Psoas muscle (tissue), 7 donors: ENCODE measurements at regions not wholly inside any gene's neighbourhood (a gene's known extent, or its start where the extent isn't known, plus 50 kb on each side); places are given as distances from the start of the nearest gene placed in this dataset.
"Not testable (repeated sequence)": the region's sequence is repeated elsewhere in the genome, so short reads cannot be mapped to it uniquely, and the experiment has no call there.

Experiments
- ATAC-seq, 4 donors: fragments of 200-7000 bp; cut with Tn5 transposase; one replicate each; pipeline ENCODE4 v1.9.1; 2020; ENCODE audit warnings: moderate library complexity in 3 of 4, mild to moderate bottlenecking in 2 of 4
- DNase-seq, 2 donors: peaks; one replicate each; pipeline ENCODE4 v3.0.0-alpha.2; 2020
- H3K27ac ChIP-seq: fragments of 200-600 bp; one replicate; pipeline ENCODE4 v1.8.0; 2022
- H3K27me3 ChIP-seq, 3 donors: fragments of 200-600 bp in 1 of 3; one replicate each; pipeline versions ENCODE4 v1.6.1 to v1.8.0; 2013 to 2022; ENCODE audit warnings: low read length in 2 of 3, mild to moderate bottlenecking in 2 of 3, moderate library complexity in 1 of 3; ENCODE audit not compliant: insufficient read depth in 3 of 3
- H3K36me3 ChIP-seq, 2 donors: fragments of 200-600 bp in 1 of 2; one replicate each; pipeline versions ENCODE4 v1.6.1 to v1.8.0; 2013 to 2022; ENCODE audit warnings: low read depth in 1 of 2, mild to moderate bottlenecking in 1 of 2, moderate library complexity in 1 of 2; ENCODE audit not compliant: insufficient read depth in 1 of 2
- H3K4me1 ChIP-seq: fragments of 200-600 bp; one replicate; pipeline ENCODE4 v1.8.0; 2022
- H3K4me3 ChIP-seq: fragments of 200-600 bp; one replicate; pipeline ENCODE4 v1.8.0; 2022; ENCODE audit warnings: mild to moderate bottlenecking
- H3K9me3 ChIP-seq: fragments of 200-600 bp; one replicate; pipeline ENCODE4 v1.8.0; 2022
- CTCF ChIP-seq: fragments of 200-600 bp; IDR thresholded peaks from one replicate; pipeline ENCODE4 v1.8.0; 2022; ENCODE audit warnings: antibody characterized with exemption
- WGBS, 3 donors: extraction: QIAGEN DNeasy Blood & Tissue Kit; methylation state at CpG; one replicate each; pipeline versions ENCODE4 v1.1.6 to v1.1.7; 2013; 5-methylcytosine and 5-hydroxymethylcytosine counted together
- intact Hi-C, 2 donors: fragments of 100-400 bp; cut with DNase I; formaldehyde crosslinking; loops; one replicate each; pipeline versions ENCODE4 v1.11.0 to v1.14.2; 2022
- donor health status: healthy with polysubstance abuse.
- donor health status: DM: no; HTN: no; CAD: no; lungs with moderate emphysema.
- donor health status: Bipolar disorder and iron deficiency.
- donor health status: healthy.
- donor health status: DM: yes; HTN: yes; CAD: no.
- donor health status: DM: no; HTN: no; CAD: no.
- donor health status: DM: yes; HTN: yes; CAD: no.

DNA sequence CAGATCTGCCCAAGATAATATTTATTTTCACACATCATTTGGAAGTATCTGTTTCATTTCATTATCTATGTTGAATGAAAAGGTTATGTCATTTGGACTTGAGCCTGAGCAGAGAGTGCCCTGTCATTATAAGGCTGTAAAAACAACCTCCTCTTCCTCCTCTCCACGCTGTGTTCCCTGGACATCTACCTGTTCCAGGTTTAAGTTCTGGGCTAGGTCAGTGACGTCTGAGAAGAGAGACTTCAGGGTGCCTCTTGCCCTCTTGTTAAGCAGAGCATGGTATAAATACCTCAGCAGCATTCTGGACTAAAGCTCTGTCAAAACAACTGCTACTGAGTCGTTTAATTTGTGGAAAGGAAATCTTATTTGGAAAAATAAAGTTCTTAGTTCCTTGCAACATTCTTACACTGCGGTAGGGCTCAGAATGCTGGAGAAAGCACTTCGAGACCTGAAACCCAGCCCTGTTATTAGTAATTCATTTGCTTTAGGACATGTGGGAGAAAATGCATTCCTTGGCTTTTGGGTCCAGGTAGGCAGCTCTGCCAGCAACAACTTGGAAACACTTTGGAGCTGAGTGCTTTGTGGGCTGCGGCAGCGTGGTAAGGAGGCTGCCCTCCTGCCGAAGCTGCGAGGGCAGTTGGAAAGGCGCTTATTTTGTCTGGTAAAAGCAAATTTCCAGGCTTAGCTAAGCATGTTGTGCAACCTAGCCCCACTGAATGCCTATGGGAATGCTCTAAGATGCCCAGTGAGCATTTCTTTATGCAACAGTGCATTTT lies 91.8 kb upstream of the NEDD4L start:
- Histone ChIP-seq H3K9me3 (no peaks in the 10 kb centered on the region), H3K4me3 (no peak overlapping the region), H3K27ac (no peak overlapping the region), H3K27me3 (peaks cover 0 to 8% (median 0%) of the 10 kb centered on the region in 3 donors), H3K36me3 (no peaks in the 10 kb centered on the region), H3K4me1 (no peaks in the 10 kb centered on the region)
- WGBS, 3 donors = 71 to 84% (median 73%) methylated on average over 10 of the region's 10 CpGs
- DNase-seq (no peak), ATAC-seq (no peak)
- intact Hi-C loops = no loop called here
- TF ChIP-seq CTCF = no peak

- ATAC-seq (no peak), DNase-seq (no peak)
- intact Hi-C loops = no loop called here
- H3K4me3 ChIP-seq = no peak overlapping the region
- no peaks in the 10 kb centered on the region for H3K4me1 ChIP-seq
- no peak overlapping the region for H3K27ac ChIP-seq
- peaks cover 0 to 5% (median 0%) of the 10 kb centered on the region in 3 donors for H3K27me3 ChIP-seq
- no peaks in the 10 kb centered on the region for H3K36me3 ChIP-seq
- no peak for TF ChIP-seq CTCF
- WGBS, 3 donors = 81 to 87% (median 83%) methylated on average over 8 of the region's 8 CpGs
- no peaks in the 10 kb centered on the region for H3K9me3 ChIP-seq
These were observed 92.8 kb upstream of the NEDD4L start for GRCh38 chr18:57951117-57951796.

DNA sequence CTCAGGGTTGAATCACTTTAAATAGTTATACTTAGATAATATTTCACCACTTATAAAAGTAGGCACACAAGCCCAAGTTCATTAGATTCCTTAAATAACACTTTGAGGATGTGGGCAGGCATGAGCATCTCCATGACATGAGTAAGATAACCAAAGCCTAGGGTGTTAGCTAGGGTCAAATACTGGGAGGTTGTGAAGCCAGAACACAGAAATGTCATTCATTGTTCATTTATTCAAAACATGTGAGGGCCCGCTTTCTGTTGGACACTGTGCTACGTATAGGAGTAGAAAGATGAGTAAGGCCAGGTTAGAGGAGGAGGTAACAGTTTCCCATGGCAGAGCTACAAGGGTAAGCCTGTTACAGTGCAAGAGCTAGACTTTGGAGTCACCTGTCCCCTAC lies 93.5 kb upstream of the NEDD4L start:
- 89 to 100% (median 95%) methylated on average over 2 of the region's 2 CpGs for WGBS, 3 donors
- Histone ChIP-seq H3K4me1 (no peaks in the 10 kb centered on the region), H3K36me3 (no peaks in the 10 kb centered on the region), H3K27ac (no peak overlapping the region), H3K27me3 (no peaks in the 10 kb centered on the region), H3K9me3 (no peaks in the 10 kb centered on the region), H3K4me3 (no peak overlapping the region)
- no peak for ATAC-seq
- intact Hi-C loops = no loop called here
- no peak for DNase-seq
- TF ChIP-seq CTCF = no peak

GRCh38 chr18:57949335-57949734 lies 94.7 kb upstream of the NEDD4L start:
- H3K9me3 ChIP-seq, ATAC-seq, DNase-seq, intact Hi-C loops, H3K4me3 ChIP-seq, H3K27me3 ChIP-seq, H3K36me3 ChIP-seq, H3K4me1 ChIP-seq, H3K27ac ChIP-seq: not testable (repeated sequence)
- WGBS, 3 donors = 95 to 96% (median 95%) methylated on average over 7 of the region's 7 CpGs

- TF ChIP-seq CTCF = no peak
- DNase-seq (no peak), ATAC-seq (no peak)
- no peaks in the 10 kb centered on the region for H3K36me3 ChIP-seq
- H3K4me1 ChIP-seq = no peaks in the 10 kb centered on the region
- H3K4me3 ChIP-seq = no peak overlapping the region
- no peak overlapping the region for H3K27ac ChIP-seq
- intact Hi-C loops = no loop called here
- WGBS, 3 donors = 83 to 90% (median 83%) methylated on average over 3 of the region's 3 CpGs
- peaks cover 0 to 3% (median 0%) of the 10 kb centered on the region in 3 donors for H3K27me3 ChIP-seq
- H3K9me3 ChIP-seq = no peaks in the 10 kb centered on the region
These were observed 96.9 kb upstream of the NEDD4L start for GRCh38 chr18:57947117-57947516.
